ENCODE measurements at regions not wholly inside any gene's neighbourhood (a gene's known extent, or its start where the extent isn't known, plus 50 kb on each side); places are given as distances from the start of the nearest gene placed in this dataset.
A peak's percentile ranks its signal among the peaks of the same experiment; 100 is the strongest.

DNA sequence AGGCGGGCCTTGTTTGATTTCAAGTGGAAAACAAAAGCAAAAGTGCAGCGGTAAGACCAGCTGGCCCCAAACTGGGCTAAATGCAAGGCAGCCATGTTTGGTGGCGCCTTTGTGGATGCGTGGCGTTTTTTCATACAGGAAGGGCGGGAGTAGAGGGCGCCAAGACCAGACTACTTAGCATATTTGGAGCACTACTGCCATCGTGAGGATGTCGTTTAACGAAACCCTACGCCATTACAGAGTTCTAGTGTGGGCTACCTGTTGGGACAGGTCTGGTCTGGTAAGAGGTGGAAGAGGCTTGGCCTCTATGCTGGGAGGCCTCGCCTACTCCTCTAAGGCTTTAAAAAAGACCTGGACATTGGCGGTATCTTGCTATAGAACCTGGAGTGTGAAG, 230.7 kb upstream of the STK26 start:
- no peak for DNase-seq
- Histone ChIP-seq H3K27ac (ENCODE audit: low read depth in 1 of 3, low read length in 2 of 3) (peak overlapping the region in 1 of 3 donors; percentile 66), H3K27me3 (ENCODE audit: control insufficient read depth in 3 of 3, insufficient read depth in 3 of 3, low read length in 3 of 3) (no peaks in the 10 kb centered on the region), H3K36me3 (ENCODE audit: control insufficient read depth in 3 of 3, insufficient read depth in 2 of 3, low read depth in 1 of 3, low read length in 3 of 3) (no peaks in the 10 kb centered on the region), H3K4me3 (ENCODE audit: low read depth in 1 of 3, low read length in 3 of 3) (peak overlapping the region in 1 of 3 donors; percentile 47), H3K4me1 (ENCODE audit: control insufficient read depth in 3 of 3, insufficient read depth in 2 of 3, low read depth in 1 of 3, low read length in 2 of 3) (no peaks in the 10 kb centered on the region), H3K9me3 (ENCODE audit: control insufficient read depth in 2 of 2, insufficient read depth in 1 of 2, low read depth in 1 of 2, low read length in 1 of 2) (no peaks in the 10 kb centered on the region)
- no peak for FAIRE-seq
- WGBS, 3 donors = 47 to 96% (median 83%) methylated on average over 13 of the region's 13 CpGs

DNA sequence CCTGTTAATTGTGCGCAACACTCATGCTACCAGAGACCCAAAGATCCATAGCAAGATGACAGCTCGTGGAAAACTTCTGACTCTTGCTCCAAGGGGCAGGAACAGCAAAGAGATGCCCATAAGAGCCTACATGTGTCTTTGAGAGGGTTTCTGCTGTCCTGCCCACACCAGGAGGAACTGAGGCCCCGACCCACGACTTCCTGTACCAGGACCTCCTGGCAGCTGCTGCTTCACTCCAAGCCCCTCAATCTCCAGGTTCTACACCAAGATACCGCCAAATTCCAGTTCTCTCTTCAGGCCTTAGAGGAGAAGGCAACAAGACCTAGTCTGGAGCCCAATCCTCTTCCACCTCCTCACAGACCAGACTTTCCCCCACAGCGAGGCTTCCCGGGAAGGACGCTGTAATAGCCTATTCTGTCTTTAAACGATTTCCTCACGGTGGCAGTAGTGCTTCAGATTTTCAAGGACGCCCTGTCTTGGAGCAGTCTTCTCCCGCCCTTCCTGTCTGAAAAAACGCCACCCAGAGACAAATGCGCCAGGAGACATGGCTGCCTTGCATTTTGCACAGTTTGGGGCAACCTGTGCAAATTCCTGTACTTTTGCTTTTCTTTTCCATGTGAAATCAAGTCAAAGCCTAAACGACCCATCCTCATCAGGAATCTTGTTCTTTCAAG, 230.2 kb upstream of the STK26 start:
- no peaks in the 10 kb centered on the region for H3K27me3 ChIP-seq (ENCODE audit: control insufficient read depth in 3 of 3, insufficient read depth in 3 of 3, low read length in 3 of 3)
- FAIRE-seq = no peak
- H3K36me3 ChIP-seq (ENCODE audit: control insufficient read depth in 3 of 3, insufficient read depth in 2 of 3, low read depth in 1 of 3, low read length in 3 of 3) = no peaks in the 10 kb centered on the region
- no peak for DNase-seq
- H3K4me1 ChIP-seq (ENCODE audit: control insufficient read depth in 3 of 3, insufficient read depth in 2 of 3, low read depth in 1 of 3, low read length in 2 of 3) = no peaks in the 10 kb centered on the region
- WGBS, 3 donors = 54 to 88% (median 74%) methylated on average over 15 of the region's 15 CpGs
- H3K4me3 ChIP-seq (ENCODE audit: low read depth in 1 of 3, low read length in 3 of 3) = peak overlapping the region in 1 of 3 donors; percentile 47
- no peaks in the 10 kb centered on the region for H3K9me3 ChIP-seq (ENCODE audit: control insufficient read depth in 2 of 2, insufficient read depth in 1 of 2, low read depth in 1 of 2, low read length in 1 of 2)
- peak overlapping the region in 1 of 3 donors; percentile 66 for H3K27ac ChIP-seq (ENCODE audit: low read depth in 1 of 3, low read length in 2 of 3)

DNA sequence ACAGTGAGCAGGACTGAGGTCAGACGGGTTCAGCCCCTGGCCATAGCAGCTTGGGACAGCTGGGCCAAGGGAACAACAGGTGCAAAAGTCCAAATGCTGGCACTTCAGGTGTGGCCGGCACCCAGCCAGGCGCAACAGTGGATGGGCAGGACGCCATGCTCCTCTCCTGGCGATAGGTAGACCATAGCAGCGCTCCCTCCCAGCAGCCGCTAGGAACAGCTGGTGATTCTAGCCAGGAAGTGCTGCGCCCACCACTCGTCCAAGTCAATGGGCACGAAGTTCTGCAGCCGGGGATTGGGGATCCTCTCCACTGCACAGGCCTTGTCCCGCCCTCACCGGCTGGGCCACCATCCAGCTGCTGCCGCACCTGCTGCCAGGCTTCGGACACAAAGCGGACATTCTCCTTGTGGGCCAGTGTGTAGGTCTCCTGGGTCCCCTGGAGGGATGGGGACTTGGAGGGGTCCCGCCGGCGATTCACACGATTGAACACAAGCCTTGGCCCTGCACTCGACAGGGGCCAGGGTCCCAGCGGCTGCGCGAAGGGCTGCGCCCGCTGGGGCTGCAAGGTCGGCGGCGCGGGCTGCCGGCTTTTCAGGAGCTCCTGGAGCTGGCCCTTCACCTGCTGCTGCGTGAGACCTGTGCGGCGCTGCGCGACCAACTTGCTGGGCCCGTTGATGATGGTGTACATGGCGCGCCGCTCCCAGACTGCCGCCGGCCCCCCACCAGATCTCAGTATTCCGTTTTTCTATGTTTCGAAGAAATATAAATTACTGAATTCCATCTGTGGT, 227.5 kb upstream of the STK26 start:
- DNase-seq (no peak), FAIRE-seq (no peak)
- H3K9me3 ChIP-seq (ENCODE audit: control insufficient read depth in 2 of 2, insufficient read depth in 1 of 2, low read depth in 1 of 2, low read length in 1 of 2) = no peaks in the 10 kb centered on the region
- no peaks in the 10 kb centered on the region for H3K36me3 ChIP-seq (ENCODE audit: control insufficient read depth in 3 of 3, insufficient read depth in 2 of 3, low read depth in 1 of 3, low read length in 3 of 3)
- 53 to 96% (median 84%) methylated on average over 29 to 44 of the region's 44 CpGs for WGBS, 3 donors
- H3K27me3 ChIP-seq (ENCODE audit: control insufficient read depth in 3 of 3, insufficient read depth in 3 of 3, low read length in 3 of 3) = no peaks in the 10 kb centered on the region
- no peak overlapping the region for H3K27ac ChIP-seq (ENCODE audit: low read depth in 1 of 3, low read length in 2 of 3)
- peak overlapping the region in 1 of 3 donors; percentile 17 for H3K4me3 ChIP-seq (ENCODE audit: low read depth in 1 of 3, low read length in 3 of 3)
- no peaks in the 10 kb centered on the region for H3K4me1 ChIP-seq (ENCODE audit: control insufficient read depth in 3 of 3, insufficient read depth in 2 of 3, low read depth in 1 of 3, low read length in 2 of 3)

DNA sequence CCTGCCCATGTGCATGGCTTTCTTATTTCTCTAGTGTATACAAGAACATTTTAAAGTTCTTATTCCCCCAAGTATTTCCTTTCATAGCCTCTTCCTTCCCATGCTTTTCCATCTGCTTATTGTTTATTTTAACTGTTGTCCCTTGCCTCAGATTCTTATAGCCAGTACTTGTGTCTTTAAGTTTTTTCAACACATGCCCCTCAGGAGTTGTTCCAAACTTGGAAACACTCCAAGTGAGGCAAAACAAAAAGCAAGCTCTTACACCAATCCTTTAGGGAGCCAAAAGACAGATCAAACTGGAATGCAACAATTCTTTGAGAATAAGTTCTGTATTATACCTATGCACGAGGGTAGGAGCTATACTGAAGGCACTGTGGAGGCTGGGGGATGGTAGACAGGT, 222.0 kb upstream of the STK26 start:
- Histone ChIP-seq H3K4me1 (ENCODE audit: control insufficient read depth in 3 of 3, insufficient read depth in 2 of 3, low read depth in 1 of 3, low read length in 2 of 3) (no peaks in the 10 kb centered on the region), H3K9me3 (ENCODE audit: control insufficient read depth in 2 of 2, insufficient read depth in 1 of 2, low read depth in 1 of 2, low read length in 1 of 2) (no peaks in the 10 kb centered on the region), H3K36me3 (ENCODE audit: control insufficient read depth in 3 of 3, insufficient read depth in 2 of 3, low read depth in 1 of 3, low read length in 3 of 3) (no peaks in the 10 kb centered on the region), H3K4me3 (ENCODE audit: low read depth in 1 of 3, low read length in 3 of 3) (no peak overlapping the region), H3K27ac (ENCODE audit: low read depth in 1 of 3, low read length in 2 of 3) (no peak overlapping the region), H3K27me3 (ENCODE audit: control insufficient read depth in 3 of 3, insufficient read depth in 3 of 3, low read length in 3 of 3) (no peaks in the 10 kb centered on the region)
- no peak for FAIRE-seq
- 14 to 54% (median 40%) methylated on average over 1 of the region's 1 CpG for WGBS, 3 donors
- DNase-seq = no peak

DNA sequence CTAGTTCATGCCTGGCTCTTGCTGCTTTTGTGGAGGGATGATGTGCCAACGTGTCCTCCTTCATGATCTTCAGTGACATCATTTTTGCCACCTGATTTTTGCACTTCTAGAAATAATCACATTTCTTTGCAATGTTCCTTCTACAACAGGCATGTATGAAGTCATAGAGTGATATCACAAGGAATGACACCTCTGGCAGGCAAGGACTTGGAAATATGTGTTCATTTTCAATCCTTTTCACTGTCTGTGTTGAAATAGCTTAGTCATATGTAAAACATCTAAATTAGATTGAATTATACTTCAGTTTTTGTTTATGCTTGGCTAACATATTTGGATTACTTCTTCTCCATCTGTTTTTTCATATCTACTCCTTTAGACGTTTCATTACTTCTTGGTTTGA, 221.2 kb upstream of the STK26 start:
- H3K4me3 ChIP-seq (ENCODE audit: low read depth in 1 of 3, low read length in 3 of 3) = no peak overlapping the region
- DNase-seq (no peak), FAIRE-seq (no peak)
- WGBS, 3 donors = 55 to 80% (median 67%) methylated on average over 2 of the region's 2 CpGs
- H3K36me3 ChIP-seq (ENCODE audit: control insufficient read depth in 3 of 3, insufficient read depth in 2 of 3, low read depth in 1 of 3, low read length in 3 of 3) = no peaks in the 10 kb centered on the region
- no peak overlapping the region for H3K27ac ChIP-seq (ENCODE audit: low read depth in 1 of 3, low read length in 2 of 3)
- no peaks in the 10 kb centered on the region for H3K4me1 ChIP-seq (ENCODE audit: control insufficient read depth in 3 of 3, insufficient read depth in 2 of 3, low read depth in 1 of 3, low read length in 2 of 3)
- H3K27me3 ChIP-seq (ENCODE audit: control insufficient read depth in 3 of 3, insufficient read depth in 3 of 3, low read length in 3 of 3) = no peaks in the 10 kb centered on the region
- H3K9me3 ChIP-seq (ENCODE audit: control insufficient read depth in 2 of 2, insufficient read depth in 1 of 2, low read depth in 1 of 2, low read length in 1 of 2) = no peaks in the 10 kb centered on the region

DNA sequence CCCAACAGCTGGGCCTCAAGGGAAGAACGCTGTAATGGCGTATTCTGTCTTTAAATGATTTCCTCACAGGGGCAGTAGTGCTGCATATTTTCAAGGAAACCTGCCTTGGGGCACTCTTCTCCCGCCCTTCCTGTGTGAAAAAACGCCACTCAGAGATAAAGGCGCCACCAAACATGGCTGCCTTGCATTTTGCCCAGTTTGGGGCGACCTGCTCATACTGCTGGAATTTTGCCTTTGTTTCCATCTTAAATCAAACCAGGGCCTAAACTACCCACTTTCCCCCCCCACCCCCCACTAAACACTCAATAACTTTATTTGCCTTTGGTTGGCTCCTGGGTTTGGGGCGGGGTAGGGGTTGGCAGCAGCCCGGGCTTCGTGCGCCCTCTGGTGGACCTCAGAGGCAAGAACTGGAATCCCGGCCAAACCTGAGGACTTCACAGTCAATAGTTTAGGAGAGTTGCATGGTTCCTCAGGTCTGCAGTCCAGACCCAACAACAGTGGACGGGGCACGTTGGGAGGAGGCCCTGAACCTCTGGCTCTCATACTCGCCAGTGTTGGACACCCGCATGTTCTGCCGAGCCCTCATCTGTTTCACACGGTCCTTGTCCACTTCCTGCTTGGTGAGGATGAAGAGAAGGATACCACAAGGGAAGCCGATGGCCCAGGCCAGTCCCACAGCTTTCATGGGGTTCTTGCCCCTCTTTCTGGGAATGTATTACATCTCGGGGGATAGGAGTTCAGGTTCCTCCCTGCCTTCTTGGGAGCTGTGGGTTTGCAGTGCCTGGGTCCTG, 220.1 kb upstream of the STK26 start:
- WGBS, 3 donors = 48 to 93% (median 75%) methylated on average over 15 to 19 of the region's 19 CpGs
- FAIRE-seq = no peak
- Histone ChIP-seq H3K4me3 (ENCODE audit: low read depth in 1 of 3, low read length in 3 of 3) (peak overlapping the region in 1 of 3 donors; percentile 27), H3K27ac (ENCODE audit: low read depth in 1 of 3, low read length in 2 of 3) (no peak overlapping the region), H3K36me3 (ENCODE audit: control insufficient read depth in 3 of 3, insufficient read depth in 2 of 3, low read depth in 1 of 3, low read length in 3 of 3) (no peaks in the 10 kb centered on the region), H3K9me3 (ENCODE audit: control insufficient read depth in 2 of 2, insufficient read depth in 1 of 2, low read depth in 1 of 2, low read length in 1 of 2) (no peaks in the 10 kb centered on the region), H3K4me1 (ENCODE audit: control insufficient read depth in 3 of 3, insufficient read depth in 2 of 3, low read depth in 1 of 3, low read length in 2 of 3) (no peaks in the 10 kb centered on the region), H3K27me3 (ENCODE audit: control insufficient read depth in 3 of 3, insufficient read depth in 3 of 3, low read length in 3 of 3) (no peaks in the 10 kb centered on the region)
- DNase-seq = no peak

DNA sequence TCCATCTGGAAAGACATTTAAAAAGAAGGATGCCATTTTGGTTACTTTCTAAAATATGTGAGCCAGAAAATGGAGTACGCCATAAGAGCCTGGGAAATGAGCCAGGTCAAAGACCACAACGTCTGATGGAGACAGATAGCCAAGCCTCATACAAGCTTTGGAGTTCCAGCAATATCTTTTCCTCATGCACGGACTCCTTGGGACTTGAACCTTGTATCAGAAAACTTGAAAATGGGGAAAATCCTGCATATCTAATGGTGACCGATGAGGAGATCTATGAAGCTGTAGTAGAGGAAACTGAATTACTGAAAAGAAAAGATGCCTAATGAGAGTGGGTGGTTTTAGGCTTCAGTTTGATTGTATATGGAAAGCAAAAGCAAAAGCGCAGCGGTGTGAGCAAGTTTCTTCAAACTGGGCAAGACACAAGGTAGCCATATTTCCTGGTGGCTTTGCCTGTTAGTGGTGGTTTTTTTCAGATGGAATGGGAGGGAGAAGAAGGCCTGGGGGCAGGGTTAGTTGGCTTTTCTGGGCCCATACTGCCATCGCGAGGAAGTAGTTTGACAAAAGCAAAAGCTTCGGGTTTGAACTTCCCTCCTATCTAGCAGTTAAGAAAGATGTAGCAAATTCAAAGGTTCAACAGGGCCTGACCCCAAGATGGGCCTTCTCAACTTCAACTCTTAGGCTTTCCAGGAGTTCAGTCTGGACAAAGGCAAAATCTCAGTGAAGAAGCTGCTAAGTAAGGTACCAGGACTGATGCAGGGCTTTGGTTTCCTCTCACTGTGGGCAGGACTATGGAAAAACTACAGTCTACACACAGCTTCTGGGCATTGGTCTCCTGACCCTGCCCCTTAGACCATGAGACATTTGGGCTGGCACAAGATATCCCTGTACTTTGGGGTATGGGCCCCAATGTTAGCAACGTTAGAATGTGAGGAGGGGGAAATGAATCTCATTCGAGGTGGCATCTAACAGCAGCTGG, 210.0 kb upstream of the STK26 start:
- 31 to 66% (median 60%) methylated on average over 11 of the region's 11 CpGs for WGBS, 3 donors
- peak overlapping the region in 1 of 3 donors; percentile 27 for H3K4me3 ChIP-seq (ENCODE audit: low read depth in 1 of 3, low read length in 3 of 3)
- H3K36me3 ChIP-seq (ENCODE audit: control insufficient read depth in 3 of 3, insufficient read depth in 2 of 3, low read depth in 1 of 3, low read length in 3 of 3) = no peaks in the 10 kb centered on the region
- no peaks in the 10 kb centered on the region for H3K4me1 ChIP-seq (ENCODE audit: control insufficient read depth in 3 of 3, insufficient read depth in 2 of 3, low read depth in 1 of 3, low read length in 2 of 3)
- FAIRE-seq = no peak
- peak; percentile 1 to 13 for DNase-seq
- H3K27ac ChIP-seq (ENCODE audit: low read depth in 1 of 3, low read length in 2 of 3) = peak overlapping the region in 2 of 3 donors; percentile 57 to 88
- H3K27me3 ChIP-seq (ENCODE audit: control insufficient read depth in 3 of 3, insufficient read depth in 3 of 3, low read length in 3 of 3) = no peaks in the 10 kb centered on the region
- no peaks in the 10 kb centered on the region for H3K9me3 ChIP-seq (ENCODE audit: control insufficient read depth in 2 of 2, insufficient read depth in 1 of 2, low read depth in 1 of 2, low read length in 1 of 2)
